ENCODE measurements at regions not wholly inside any gene's neighbourhood (a gene's known extent, or its start where the extent isn't known, plus 50 kb on each side); places are given as distances from the start of the nearest gene placed in this dataset.

GRCh38 chr2:128799284-128799552, 480.6 kb upstream of the HS6ST1 start:
- TF ChIP-seq, protein P1, sequence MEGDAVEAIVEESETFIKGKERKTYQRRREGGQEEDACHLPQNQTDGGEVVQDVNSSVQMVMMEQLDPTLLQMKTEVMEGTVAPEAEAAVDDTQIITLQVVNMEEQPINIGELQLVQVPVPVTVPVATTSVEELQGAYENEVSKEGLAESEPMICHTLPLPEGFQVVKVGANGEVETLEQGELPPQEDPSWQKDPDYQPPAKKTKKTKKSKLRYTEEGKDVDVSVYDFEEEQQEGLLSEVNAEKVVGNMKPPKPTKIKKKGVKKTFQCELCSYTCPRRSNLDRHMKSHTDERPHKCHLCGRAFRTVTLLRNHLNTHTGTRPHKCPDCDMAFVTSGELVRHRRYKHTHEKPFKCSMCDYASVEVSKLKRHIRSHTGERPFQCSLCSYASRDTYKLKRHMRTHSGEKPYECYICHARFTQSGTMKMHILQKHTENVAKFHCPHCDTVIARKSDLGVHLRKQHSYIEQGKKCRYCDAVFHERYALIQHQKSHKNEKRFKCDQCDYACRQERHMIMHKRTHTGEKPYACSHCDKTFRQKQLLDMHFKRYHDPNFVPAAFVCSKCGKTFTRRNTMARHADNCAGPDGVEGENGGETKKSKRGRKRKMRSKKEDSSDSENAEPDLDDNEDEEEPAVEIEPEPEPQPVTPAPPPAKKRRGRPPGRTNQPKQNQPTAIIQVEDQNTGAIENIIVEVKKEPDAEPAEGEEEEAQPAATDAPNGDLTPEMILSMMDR (CRISPR knock-in tag; IDR thresholded peaks at IDR 0.05), result no peak
- TF ChIP-seq POLR2AphosphoS5 (IDR thresholded peaks at IDR 0.05; ENCODE audit: low read depth, low read length), result no peak
